ENCODE measurements at regions not wholly inside any gene's neighbourhood (a gene's known extent, or its start where the extent isn't known, plus 50 kb on each side); places are given as distances from the start of the nearest gene placed in this dataset.

DNA sequence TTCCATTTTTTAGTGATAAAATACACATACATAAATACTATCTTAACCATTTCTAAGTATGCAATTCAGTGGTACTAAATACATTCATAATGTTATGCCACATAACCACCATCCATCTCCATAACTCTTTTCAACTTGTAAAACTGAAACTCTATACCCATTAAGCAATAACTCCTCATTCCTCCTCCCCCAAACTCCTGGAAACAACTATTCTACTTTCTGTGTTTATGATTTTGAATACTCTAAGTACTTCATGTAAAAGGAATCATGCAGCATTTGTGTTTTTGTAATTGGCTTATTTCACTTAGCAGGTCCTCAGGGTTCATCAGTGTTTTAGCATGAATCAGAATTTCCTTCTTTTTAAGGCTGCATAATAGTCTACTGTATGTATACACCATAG, 131.8 kb downstream of the TES start:
- Mint-ChIP-seq H3K9me3 (no peaks in the 10 kb centered on the region; a peak in 1 of 5 replicates), H3K4me1 (0 out of 4 replicates have a peak, but pooled peaks cover 0 to 1% of the 10 kb centered on the region in 2 experiments), H3K4me3 (no peak overlapping the region), H3K36me3 (ENCODE audit: insufficient read depth in 1 of 3, low read depth in 3 of 3) (no peaks in the 10 kb centered on the region; a peak in 1 of 7 replicates), H3K27ac (no peak overlapping the region), H3K27me3 (ENCODE audit: low read depth) (no peaks in the 10 kb centered on the region)
- Histone ChIP-seq H3K14ac (ENCODE audit: insufficient read depth, low read length) (no peak overlapping the region), H3K18ac (ENCODE audit: insufficient read length, low read depth, low read length) (no peak overlapping the region), H4K8ac (replicated peaks; ENCODE audit: insufficient read length, low read depth, low read length) (no peak overlapping the region), H3K79me2 (ENCODE audit: insufficient read depth, low read length) (no peaks in the 10 kb centered on the region), H3K56ac (ENCODE audit: insufficient read length, low read depth, low read length) (no peak overlapping the region), H2AFZ (ENCODE audit: low read length) (no peak overlapping the region), H3K27ac (ENCODE audit: insufficient read length, low read depth, low read length) (no peak overlapping the region), H3K23me2 (ENCODE audit: insufficient read length, low read depth, low read length, poor library complexity, severe bottlenecking) (no peaks in the 10 kb centered on the region), H4K91ac (ENCODE audit: insufficient read length, low read depth, low read length) (no peak overlapping the region), H2BK5ac (ENCODE audit: insufficient read length, low read length) (no peak overlapping the region), H2AK5ac (ENCODE audit: insufficient read length, low read length) (no peak overlapping the region), H2BK120ac (ENCODE audit: low read depth, low read length, poor library complexity, severe bottlenecking) (no peak overlapping the region), H3T11ph (ENCODE audit: low read length) (no peak overlapping the region), H3K27me3 (ENCODE audit: insufficient read depth, low read length) (no peaks in the 10 kb centered on the region), H3K4me2 (ENCODE audit: insufficient read depth, insufficient read length, low read length) (no peak overlapping the region), H2BK12ac (ENCODE audit: insufficient read length, low read depth, low read length) (no peak overlapping the region), H4K20me1 (ENCODE audit: control insufficient read depth, insufficient read depth, insufficient read length) (no peaks in the 10 kb centered on the region), H3K4ac (ENCODE audit: low read depth, low read length) (no peak overlapping the region), H3K79me1 (ENCODE audit: insufficient read depth, low read depth, low read length, poor library complexity, severe bottlenecking) (no peaks in the 10 kb centered on the region), H3K23ac (ENCODE audit: insufficient read length, low read depth, low read length) (no peak overlapping the region), H3K4me1 (ENCODE audit: insufficient read depth, low read length) (no peaks in the 10 kb centered on the region), H3K9ac (ENCODE audit: extremely low read depth, insufficient read length, low read length) (no peak overlapping the region), H4K5ac (ENCODE audit: insufficient read length, low read depth, low read length) (no peak overlapping the region), H2BK15ac (ENCODE audit: low read depth, low read length) (no peak overlapping the region), H3K9me3 (ENCODE audit: control insufficient read depth, low read depth, low read length) (no peaks in the 10 kb centered on the region), H2BK20ac (ENCODE audit: low read depth, low read length, poor library complexity, severe bottlenecking) (no peak overlapping the region)
- no peak for DNase-seq
- no peak for TF ChIP-seq CTCF (conservative IDR thresholded peaks at IDR 0.05)

Data from H9 (cell line).